Cardiac septum (tissue), 1 donor: ENCODE measurements at regions not wholly inside any gene's neighbourhood (a gene's known extent, or its start where the extent isn't known, plus 50 kb on each side); places are given as distances from the start of the nearest gene placed in this dataset.
"Not testable (repeated sequence)": the region's sequence is repeated elsewhere in the genome, so short reads cannot be mapped to it uniquely, and the experiment has no call there.

Source experiments
- DNase-seq: peaks from one replicate; pipeline ENCODE4 v3.0.0-alpha.2; 2020; ENCODE audit warnings: low spot score
- intact Hi-C: fragments of 100-400 bp; cut with DNase I; formaldehyde crosslinking; loops from one replicate; pipeline ENCODE4 v1.14.0; 2022
- donor health status: DM: no; HTN: no; CAD: no.

DNA sequence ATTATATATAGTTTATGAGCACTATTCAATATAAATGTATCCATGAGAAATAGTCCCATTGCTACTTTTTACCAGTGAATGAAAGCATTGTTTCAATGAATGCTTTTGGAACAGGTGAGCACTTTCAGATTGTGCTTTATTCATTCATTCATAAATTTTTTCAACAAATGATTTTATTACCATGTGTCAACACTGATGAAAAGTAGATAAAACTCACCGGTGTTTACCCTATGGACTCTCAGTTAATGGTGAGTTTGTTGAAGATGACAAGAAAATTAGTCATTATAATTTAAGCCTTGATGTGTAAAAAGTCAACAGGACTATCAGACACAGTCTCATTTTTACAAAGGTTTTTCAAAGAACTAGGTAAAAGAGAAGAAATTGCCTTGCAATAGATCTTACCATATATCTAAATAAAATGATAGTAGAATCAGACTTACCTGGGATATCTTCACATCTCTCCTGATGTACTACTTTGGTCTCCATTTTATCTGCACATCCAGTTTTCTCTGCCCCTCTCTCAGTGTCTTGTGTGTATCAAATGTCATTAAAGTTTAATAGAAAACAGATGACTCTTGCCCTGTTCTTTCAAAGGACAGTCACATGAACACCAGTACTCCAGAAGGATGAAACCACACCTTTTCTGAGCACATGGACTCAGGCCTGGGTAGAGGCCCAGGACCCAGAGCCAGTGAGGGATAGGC is 325.3 kb upstream of the RND3 start:
- DNase-seq = no peak
- intact Hi-C loops = no loop called here

GRCh38 chr2:150812066-150812465 is 324.6 kb upstream of the RND3 start:
- intact Hi-C loops = no loop called here
- DNase-seq = no peak

- DNase-seq = no peak
- intact Hi-C loops = no loop called here
Measured at GRCh38 chr2:150811259-150811855, 323.9 kb upstream of the RND3 start.

DNA sequence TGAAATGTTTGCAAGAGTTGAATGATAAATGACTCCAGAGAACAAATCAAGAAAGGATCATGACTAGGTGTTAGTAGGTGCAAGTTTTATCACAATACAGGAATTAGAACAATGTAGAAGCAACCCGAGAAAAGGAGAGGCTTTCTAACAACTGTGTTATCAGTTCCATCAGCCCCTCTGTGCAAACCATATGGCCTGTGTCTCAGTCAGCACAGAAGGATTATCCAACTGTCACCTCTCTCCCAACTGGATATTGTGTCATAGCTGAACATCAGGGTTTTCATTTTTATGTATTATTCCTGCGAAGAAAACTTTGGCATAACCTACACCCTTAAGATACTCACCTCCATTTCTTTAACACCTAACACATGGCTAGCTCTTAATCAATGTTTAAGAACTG is 321.6 kb upstream of the RND3 start:
- intact Hi-C loops = no loop called here
- no peak for DNase-seq

- no peak for DNase-seq
- intact Hi-C loops = no loop called here
Measured at GRCh38 chr2:150806336-150806735, 318.9 kb upstream of the RND3 start.

DNA sequence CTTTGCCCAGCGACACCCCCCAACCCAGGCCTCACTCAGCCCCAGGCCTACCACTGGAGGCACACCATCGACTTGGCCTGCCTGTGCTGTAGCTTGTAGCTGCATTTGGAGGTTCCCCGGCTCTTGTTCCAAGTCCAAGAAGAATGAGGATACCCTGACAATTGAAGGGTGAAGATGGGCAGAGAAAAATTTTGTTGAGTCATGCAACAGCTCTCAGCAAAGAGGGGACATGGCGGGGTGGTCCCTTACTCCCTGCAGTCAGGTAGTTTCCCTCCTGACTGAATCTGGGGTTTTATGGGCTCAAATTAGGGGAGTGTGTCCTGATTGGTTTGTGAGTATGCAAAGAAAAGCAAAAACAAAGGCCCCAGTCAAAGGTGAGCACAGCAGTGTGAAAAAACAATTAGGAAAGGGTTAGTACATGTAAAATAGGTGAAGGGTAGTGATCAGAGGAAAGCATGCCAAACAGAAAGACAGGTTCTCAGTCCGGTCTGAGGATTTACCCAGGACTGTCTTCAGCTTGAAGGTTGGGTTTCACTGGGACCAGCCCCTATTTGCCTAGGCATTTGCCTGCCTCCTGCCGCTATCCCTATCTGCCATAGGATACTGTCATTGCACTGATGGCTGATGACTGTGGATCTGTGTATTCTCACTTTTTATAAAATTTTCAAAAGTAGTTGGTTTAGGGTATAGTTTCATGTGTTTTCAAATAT is 316.4 kb upstream of the RND3 start:
- intact Hi-C loops = no loop called here
- DNase-seq = no peak

DNA sequence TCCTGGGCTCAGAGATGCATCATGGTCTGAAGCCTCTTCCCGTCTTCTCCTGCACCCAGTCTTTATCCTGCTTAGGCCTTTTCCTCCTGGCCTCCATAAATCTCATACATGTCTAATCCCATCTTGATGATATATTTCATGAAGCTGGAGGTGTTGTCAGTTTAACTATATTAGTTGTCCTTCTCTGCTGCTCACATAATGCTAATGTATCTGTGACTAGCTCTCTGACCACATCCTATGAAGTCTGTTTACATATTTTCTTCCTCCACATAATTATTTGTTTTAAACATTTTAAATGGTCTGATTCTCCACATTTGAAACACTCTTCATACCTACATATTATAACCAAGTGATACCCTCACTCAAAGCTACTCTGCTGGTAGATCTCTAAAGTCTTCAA is 315.2 kb upstream of the RND3 start:
- intact Hi-C loops = no loop called here
- DNase-seq = no peak

DNA sequence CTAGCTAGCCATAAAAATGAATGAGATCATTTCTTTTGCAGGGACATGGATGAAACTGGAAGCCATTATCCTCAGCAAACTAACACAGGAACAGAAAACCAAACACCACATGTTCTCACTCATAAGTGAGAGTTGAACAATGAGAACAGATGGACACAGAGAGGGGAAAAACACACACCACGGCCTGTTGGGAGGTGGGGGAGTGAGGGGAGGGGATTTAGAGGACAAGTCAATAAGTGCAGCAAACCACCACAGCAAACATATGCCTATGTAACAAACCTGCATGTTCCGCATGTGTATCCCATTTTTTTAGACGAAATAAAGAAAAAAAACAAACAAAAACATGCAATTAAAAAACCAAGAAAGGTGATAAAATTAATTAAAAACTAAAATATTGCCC is 308.8 kb upstream of the RND3 start:
- DNase-seq, intact Hi-C loops: not testable (repeated sequence)

DNA sequence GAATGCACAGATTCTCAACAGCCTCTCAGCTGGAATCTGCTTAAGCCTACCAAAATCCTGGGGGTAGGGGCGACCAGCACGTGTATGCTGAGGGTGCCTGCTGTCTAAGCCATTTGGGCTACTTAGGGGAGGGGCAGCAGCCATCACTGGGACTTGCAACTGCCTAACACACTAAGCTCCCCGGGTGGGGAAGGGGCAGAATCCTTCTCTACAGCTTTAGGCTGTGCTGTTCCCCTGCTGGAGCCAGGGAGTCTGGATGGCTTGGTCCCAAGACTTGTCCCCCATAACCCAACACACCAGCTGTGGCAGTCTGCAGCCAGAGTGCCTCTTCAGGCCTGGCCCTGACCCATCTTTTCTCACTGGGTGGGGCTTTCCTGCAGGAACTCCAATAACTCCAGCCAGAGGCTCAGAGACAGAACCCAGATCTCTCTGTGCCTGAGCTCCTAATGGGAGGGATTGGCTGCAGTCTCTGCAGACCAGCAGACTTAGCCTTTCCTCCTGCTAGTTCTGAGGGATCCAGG is 305.4 kb upstream of the RND3 start:
- no peak for DNase-seq
- intact Hi-C loops = no loop called here

DNA sequence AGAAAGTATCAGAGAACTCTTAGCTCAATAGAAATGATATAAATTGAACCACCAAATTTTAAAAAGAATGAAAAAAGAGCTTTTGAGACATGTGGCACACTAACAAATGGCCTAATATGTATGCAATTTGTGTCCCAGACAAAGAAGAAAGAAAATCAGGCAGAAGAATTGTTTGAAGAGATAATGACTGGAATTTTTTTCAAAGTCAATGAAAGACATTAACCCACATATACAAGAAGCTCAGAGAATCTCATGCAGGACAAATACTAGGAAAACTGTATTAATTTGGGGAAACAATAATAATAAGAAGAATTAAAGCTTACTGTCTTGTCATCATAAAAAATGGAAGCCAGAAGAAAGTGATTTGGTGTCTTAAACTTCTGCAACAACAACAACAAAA is 304.1 kb upstream of the RND3 start:
- intact Hi-C loops = no loop called here
- no peak for DNase-seq

DNA sequence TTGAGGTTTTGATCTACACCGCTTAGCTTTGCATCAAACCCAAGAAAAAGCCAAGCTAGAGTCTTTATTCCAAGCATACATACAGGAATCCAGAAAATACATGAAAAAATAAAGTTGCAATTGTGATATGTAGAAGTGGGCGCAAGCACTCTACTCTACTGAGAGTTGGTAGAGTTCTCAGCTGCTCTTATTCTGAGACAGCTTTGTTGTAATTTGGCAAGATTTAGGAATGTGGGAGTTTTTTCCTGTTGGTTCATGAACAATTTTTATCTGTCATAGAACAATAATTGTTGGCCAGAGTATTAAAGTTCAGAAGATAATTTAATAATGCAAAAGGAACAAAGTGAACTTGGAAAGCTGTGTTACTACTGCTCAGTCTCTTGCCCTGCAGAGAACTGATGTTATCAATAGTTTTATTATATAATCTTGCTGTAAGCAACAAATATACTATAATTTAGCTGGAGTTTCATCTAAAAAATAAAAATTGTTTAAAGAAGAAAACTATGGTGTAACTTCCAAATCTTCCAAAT is 302.0 kb upstream of the RND3 start:
- intact Hi-C loops = no loop called here
- DNase-seq = no peak

DNA sequence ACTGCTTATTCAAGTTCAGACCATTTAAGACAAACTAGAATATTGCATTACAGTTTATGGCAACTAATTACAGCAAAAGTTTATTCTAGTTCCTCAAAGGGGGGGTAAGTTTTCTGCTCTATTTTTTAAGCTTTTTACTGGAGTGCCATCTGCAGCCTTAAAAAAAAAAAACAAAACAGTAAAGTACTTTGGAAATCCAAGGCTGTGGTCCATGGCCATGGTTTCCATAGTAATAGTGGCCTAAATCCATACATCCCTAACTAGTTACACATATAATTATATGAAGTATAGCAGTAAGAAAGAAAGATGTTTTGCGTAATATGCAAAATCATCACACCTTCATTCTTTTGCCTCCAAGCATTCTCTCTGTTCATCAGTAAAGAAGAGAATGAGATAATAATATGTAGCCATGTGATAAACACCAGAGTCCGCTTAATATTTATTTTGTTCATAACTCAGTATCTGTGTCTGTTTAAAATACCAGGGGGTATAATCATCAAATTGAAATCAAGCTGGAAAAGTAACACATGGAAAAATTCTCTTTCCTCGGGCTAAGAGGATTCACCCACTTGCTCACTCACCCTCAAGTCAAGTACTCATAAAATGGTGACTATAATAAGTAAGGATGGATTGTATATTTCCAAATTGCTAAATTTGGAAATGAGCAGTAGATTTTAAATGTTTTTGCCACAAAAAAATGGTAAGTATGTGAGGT is 301.1 kb upstream of the RND3 start:
- intact Hi-C loops = no loop called here
- DNase-seq = no peak

- intact Hi-C loops = no loop called here
- DNase-seq = no peak
Measured at GRCh38 chr2:150787353-150788093, 300.1 kb upstream of the RND3 start.

- intact Hi-C loops = no loop called here
- no peak for DNase-seq
Measured at GRCh38 chr2:150784389-150784788, 296.9 kb upstream of the RND3 start.

- intact Hi-C loops = no loop called here
- no peak for DNase-seq
Measured at GRCh38 chr2:150783896-150784295, 296.4 kb upstream of the RND3 start.

DNA sequence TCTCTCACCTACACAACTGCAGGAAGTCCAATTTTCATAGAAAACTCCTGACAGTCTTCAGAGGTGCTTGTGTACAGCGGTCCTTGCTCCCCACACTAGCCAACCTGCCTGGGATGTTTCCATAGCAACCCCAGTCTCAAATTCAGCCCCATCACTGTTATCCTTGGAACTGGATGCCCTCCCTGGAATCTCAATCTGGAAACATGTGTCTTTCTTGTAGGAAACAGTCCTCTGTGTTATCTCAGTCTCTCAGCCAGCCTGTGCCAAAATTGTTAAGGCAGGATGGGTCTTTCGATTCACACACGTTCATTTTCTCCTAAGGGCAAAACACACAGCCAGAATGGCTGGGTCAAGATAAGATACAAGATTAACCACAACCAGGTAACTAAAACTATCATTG is 295.5 kb upstream of the RND3 start:
- DNase-seq = no peak
- intact Hi-C loops = no loop called here

DNA sequence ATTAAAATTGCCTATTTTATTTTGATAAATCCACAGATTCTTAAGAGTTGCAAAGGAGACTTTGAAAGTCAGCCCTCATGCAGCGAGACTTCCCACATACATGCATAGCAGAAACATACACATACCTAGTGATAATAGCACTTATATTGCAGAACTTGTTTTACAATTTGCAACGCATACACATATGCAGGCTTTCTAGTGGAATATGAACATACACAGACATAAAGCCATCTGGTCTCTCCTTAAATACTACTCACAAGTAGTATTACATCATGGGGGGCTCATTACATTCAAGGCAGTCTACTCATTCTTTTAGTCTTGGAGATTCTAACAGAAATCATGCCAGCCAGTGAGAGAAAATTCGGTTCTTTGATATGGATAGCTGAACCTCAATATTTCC is 295.1 kb upstream of the RND3 start:
- intact Hi-C loops = no loop called here

GRCh38 chr2:150781142-150781541 is 293.7 kb upstream of the RND3 start:
- DNase-seq = no peak
- intact Hi-C loops = no loop called here

More for the DNA sequence above, 295.1 kb upstream of the RND3 start:
- no peak for DNase-seq

GRCh38 chr2:150778828-150779227 is 291.4 kb upstream of the RND3 start:
- intact Hi-C loops = no loop called here
- DNase-seq = no peak
